CD4-positive, CD25-positive, alpha-beta regulatory T cell (primary cell): ENCODE measurements at regions not wholly inside any gene's neighbourhood (a gene's known extent, or its start where the extent isn't known, plus 50 kb on each side); places are given as distances from the start of the nearest gene placed in this dataset.
"Not testable (repeated sequence)": the region's sequence is repeated elsewhere in the genome, so short reads cannot be mapped to it uniquely, and the experiment has no call there.

ENCODE experiments used
- ATAC-seq, 2 donors: fragments of 150-1000 bp; cut with Tn5 transposase; one replicate each; pipeline ENCODE4 v1.10.0; 2021; ENCODE audit warnings: low read depth in 2 of 2, moderate number of reproducible peaks in 2 of 2, moderate library complexity in 1 of 2
- DNase-seq, 3 donors: peaks; one replicate each; pipeline versions ENCODE4 v3.0.0 to v3.0.0-alpha.2; 2012 to 2022; ENCODE audit warnings: mixed read lengths in 1 of 3
- H3K27ac ChIP-seq: one replicate; pipeline ENCODE4 v1.7.0; 2013; ENCODE audit warnings: mild to moderate bottlenecking, low read length; ENCODE audit not compliant: insufficient read depth, poor library complexity, severe bottlenecking
- H3K27me3 ChIP-seq: one replicate; pipeline ENCODE4 v1.7.0; 2013; ENCODE audit warnings: low read length; ENCODE audit not compliant: control insufficient read depth, insufficient read depth
- H3K36me3 ChIP-seq: one replicate; pipeline ENCODE4 v1.7.0; 2013; ENCODE audit warnings: mild to moderate bottlenecking, low read length, moderate library complexity; ENCODE audit not compliant: control insufficient read depth, insufficient read depth
- H3K4me1 ChIP-seq: 2 replicates; pipeline ENCODE4 v1.7.0; 2013; ENCODE audit warnings: mild to moderate bottlenecking, low read length; ENCODE audit not compliant: insufficient read depth, control insufficient read depth, poor library complexity, severe bottlenecking
- H3K4me3 ChIP-seq: one replicate; pipeline ENCODE4 v1.7.0; 2013; ENCODE audit warnings: low read depth, mild to moderate bottlenecking, low read length, moderate library complexity
- H3K9me3 ChIP-seq, 2 experiments: 1 replicate in 1 of 2; 2 replicates in 1 of 2; pipeline ENCODE4 v1.7.0; 2013; ENCODE audit warnings: low read length in 2 of 2, mild to moderate bottlenecking in 1 of 2, moderate library complexity in 1 of 2; ENCODE audit not compliant: control insufficient read depth in 2 of 2
- H3K27ac Mint-ChIP-seq, 3 donors: one replicate each; pipeline ENCODE4 v1.8.0; 2020 to 2022; ENCODE audit warnings: mild to moderate bottlenecking in 3 of 3, mixed read lengths in 3 of 3, moderate library complexity in 2 of 3
- H3K27me3 Mint-ChIP-seq: one replicate; pipeline ENCODE4 v1.8.0; 2022; ENCODE audit warnings: mild to moderate bottlenecking, mixed read lengths
- H3K36me3 Mint-ChIP-seq: one replicate; pipeline ENCODE4 v1.8.0; 2020; ENCODE audit warnings: mixed read lengths
- H3K4me1 Mint-ChIP-seq, 4 donors: one replicate each; pipeline ENCODE4 v1.8.0; 2020 to 2022; ENCODE audit warnings: mixed read lengths in 4 of 4, mild to moderate bottlenecking in 1 of 4
- H3K4me3 Mint-ChIP-seq, 4 donors: one replicate each; pipeline ENCODE4 v1.8.0; 2020 to 2022; ENCODE audit warnings: mild to moderate bottlenecking in 4 of 4, mixed read lengths in 4 of 4, moderate library complexity in 3 of 4
- H3K9me3 Mint-ChIP-seq, 7 donors: one replicate each; pipeline ENCODE4 v1.8.0; 2020 to 2022; ENCODE audit warnings: mixed read lengths in 7 of 7, mild to moderate bottlenecking in 3 of 7, moderate library complexity in 2 of 7

DNA sequence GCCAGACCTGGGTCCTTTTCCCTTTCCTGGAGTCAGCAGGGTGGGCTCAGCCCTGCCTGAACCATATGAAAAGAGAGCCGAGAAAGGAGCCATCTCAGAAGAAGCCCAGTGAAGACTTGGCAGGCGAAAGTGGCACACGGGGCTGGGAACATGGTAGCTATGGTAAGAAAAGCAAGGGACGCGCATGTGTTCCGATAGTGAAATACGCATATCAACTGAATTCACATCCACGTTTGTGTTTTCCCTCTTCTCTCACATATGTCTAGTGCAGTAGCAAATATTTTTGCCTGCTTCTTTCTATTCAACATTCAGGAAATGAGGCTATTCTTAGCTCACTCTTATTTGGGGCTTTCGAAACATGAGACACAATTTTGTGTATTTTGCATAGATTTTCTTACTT is 54.1 kb upstream of the PEG3 start:
- Histone ChIP-seq H3K9me3 (peaks cover 12 to 59% of the 10 kb centered on the region in 2 experiments), H3K4me3 (no peak overlapping the region), H3K4me1 (no peaks in the 10 kb centered on the region), H3K36me3 (no peaks in the 10 kb centered on the region), H3K27ac (no peak overlapping the region), H3K27me3 (no peaks in the 10 kb centered on the region)
- Mint-ChIP-seq H3K4me1 (no peaks in the 10 kb centered on the region), H3K4me3 (no peak overlapping the region), H3K27me3 (peaks cover 5% of the 10 kb centered on the region), H3K27ac (no peak overlapping the region), H3K36me3 (peaks cover 8% of the 10 kb centered on the region), H3K9me3 (peaks cover 0 to 39% (median 21%) of the 10 kb centered on the region in 7 donors)
- ATAC-seq (no peak), DNase-seq (no peak)

DNA sequence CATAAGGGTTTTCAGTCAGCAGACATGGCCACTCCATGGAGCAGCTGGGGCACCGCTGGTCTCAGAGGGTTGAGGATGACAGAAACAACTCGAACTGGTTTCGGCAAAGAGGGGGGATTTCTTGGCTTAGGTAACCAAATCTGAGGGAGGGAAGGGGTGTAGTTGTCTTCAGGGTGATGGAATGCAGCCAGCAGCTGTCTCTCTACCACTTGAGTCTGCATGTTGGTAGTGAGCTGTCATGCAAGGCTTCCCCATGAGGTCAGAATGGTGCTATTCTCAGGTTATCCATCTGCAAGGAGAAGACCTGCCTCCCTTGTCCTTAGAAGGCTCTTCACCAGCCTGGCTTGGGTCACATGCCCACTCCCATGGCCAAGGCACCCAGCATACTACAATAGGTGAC is 55.6 kb upstream of the PEG3 start:
- Mint-ChIP-seq H3K4me1 (no peaks in the 10 kb centered on the region), H3K9me3 (peaks cover 0 to 34% (median 18%) of the 10 kb centered on the region in 7 donors), H3K4me3 (no peak overlapping the region), H3K36me3 (peaks cover 4% of the 10 kb centered on the region), H3K27ac (no peak overlapping the region), H3K27me3 (peaks cover 5% of the 10 kb centered on the region)
- Histone ChIP-seq H3K27ac (no peak overlapping the region), H3K9me3 (peaks cover 12 to 67% of the 10 kb centered on the region in 2 experiments), H3K27me3 (no peaks in the 10 kb centered on the region), H3K4me1 (no peaks in the 10 kb centered on the region), H3K4me3 (no peak overlapping the region), H3K36me3 (no peaks in the 10 kb centered on the region)
- no peak for DNase-seq
- no peak for ATAC-seq

DNA sequence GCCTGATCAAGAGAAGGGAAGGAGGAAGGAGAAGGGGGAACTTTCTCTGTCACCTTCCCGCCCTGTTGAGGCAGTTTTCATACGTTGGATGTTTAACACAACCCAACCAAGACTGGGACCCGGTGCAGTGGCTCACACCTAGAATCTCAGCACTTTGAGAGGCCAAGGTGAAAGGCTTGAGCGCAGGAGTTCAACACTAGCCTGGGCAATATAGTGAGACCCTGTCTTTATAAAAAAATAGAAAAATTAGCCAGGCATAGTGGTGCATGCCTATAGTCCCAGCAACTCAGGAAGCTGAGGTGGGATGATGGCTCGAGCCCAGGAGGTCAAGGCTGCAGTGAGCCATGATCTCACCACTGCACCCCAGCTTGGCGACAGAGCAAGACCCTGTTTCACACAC is 59.4 kb upstream of the PEG3 start:
- H3K4me1 Mint-ChIP-seq = no peaks in the 10 kb centered on the region
- H3K27ac ChIP-seq = no peak overlapping the region
- ATAC-seq (no peak), DNase-seq (no peak)
- no peaks in the 10 kb centered on the region for H3K36me3 ChIP-seq
- no peak overlapping the region for H3K27ac Mint-ChIP-seq
- H3K36me3 Mint-ChIP-seq = peaks cover 4% of the 10 kb centered on the region
- H3K4me3 ChIP-seq = no peak overlapping the region
- H3K27me3 Mint-ChIP-seq = peaks cover 5% of the 10 kb centered on the region
- H3K9me3 Mint-ChIP-seq = peaks cover 0 to 36% (median 15%) of the 10 kb centered on the region in 7 donors
- peaks cover 6 to 47% of the 10 kb centered on the region in 2 experiments for H3K9me3 ChIP-seq
- H3K4me3 Mint-ChIP-seq = no peak overlapping the region
- no peaks in the 10 kb centered on the region for H3K4me1 ChIP-seq
- no peaks in the 10 kb centered on the region for H3K27me3 ChIP-seq

DNA sequence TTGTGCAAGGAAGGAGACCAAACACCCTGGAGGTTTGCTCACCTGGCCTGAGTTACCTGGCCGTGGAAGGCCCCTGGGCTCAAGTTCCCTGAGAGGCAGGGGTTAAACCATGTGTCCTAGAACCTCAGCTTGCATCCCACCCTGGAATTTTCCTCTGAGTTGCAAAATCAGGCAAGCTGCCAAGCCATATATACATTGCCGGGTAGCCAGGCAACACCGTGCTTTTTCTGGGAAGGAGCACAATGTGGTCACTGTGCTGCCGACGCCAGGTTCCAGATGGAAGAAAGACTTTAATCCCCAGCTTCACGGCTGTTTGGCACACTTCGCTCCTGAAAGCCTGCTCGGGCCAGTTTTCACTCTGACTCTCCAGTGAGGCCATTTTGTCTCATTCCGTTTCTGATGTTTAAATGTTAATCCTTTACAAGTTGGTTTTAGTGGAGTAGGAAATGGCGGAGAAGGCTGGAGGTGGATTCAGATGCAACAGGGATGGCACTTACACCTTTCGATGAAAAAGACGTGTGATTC is 60.1 kb upstream of the PEG3 start:
- peaks cover 4% of the 10 kb centered on the region for H3K36me3 Mint-ChIP-seq
- no peak overlapping the region for H3K27ac Mint-ChIP-seq
- Histone ChIP-seq H3K27ac (no peak overlapping the region), H3K36me3 (no peaks in the 10 kb centered on the region), H3K9me3 (peaks cover 6 to 44% of the 10 kb centered on the region in 2 experiments), H3K4me1 (no peaks in the 10 kb centered on the region), H3K4me3 (no peak overlapping the region), H3K27me3 (no peaks in the 10 kb centered on the region)
- H3K9me3 Mint-ChIP-seq = peaks cover 0 to 43% (median 15%) of the 10 kb centered on the region in 7 donors
- H3K27me3 Mint-ChIP-seq = peaks cover 5% of the 10 kb centered on the region
- ATAC-seq (no peak), DNase-seq (no peak)
- H3K4me3 Mint-ChIP-seq = no peak overlapping the region
- H3K4me1 Mint-ChIP-seq = no peaks in the 10 kb centered on the region

DNA sequence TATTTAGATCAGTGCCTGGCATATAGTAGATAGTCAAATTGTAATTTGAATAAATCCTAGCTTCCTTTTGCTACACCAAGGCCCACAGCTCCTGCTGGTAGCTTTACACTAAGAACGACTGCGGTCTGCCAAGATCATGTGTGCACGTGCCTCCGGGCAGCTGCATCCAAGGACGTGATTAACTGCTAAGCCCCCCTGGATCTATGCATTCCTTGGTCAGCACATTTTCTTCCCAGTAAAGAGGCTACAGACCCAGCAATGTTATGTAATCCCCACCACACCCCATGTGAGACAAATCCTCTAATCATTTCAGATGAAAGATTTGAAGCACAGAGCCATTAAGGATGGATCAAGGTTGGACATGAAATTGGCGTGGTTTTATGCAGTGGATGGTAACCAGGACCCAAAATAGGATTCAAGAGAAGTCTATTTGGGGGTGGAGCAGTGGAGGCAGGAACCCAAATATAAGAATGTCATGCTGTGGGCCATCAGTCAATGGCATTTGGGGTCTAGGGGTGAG is 65.2 kb upstream of the PEG3 start:
- H3K4me3 ChIP-seq = no peak overlapping the region
- no peak overlapping the region for H3K27ac Mint-ChIP-seq
- no peaks in the 10 kb centered on the region for H3K27me3 Mint-ChIP-seq
- H3K9me3 ChIP-seq = peaks cover 19 to 36% of the 10 kb centered on the region in 2 experiments
- H3K4me1 ChIP-seq = no peaks in the 10 kb centered on the region
- H3K4me3 Mint-ChIP-seq = no peak overlapping the region
- peaks cover 0 to 50% (median 21%) of the 10 kb centered on the region in 7 donors for H3K9me3 Mint-ChIP-seq
- no peaks in the 10 kb centered on the region for H3K36me3 ChIP-seq
- H3K27ac ChIP-seq = no peak overlapping the region
- no peaks in the 10 kb centered on the region for H3K27me3 ChIP-seq
- DNase-seq = no peak
- H3K36me3 Mint-ChIP-seq = no peaks in the 10 kb centered on the region
- H3K4me1 Mint-ChIP-seq = no peaks in the 10 kb centered on the region
- no peak for ATAC-seq

DNA sequence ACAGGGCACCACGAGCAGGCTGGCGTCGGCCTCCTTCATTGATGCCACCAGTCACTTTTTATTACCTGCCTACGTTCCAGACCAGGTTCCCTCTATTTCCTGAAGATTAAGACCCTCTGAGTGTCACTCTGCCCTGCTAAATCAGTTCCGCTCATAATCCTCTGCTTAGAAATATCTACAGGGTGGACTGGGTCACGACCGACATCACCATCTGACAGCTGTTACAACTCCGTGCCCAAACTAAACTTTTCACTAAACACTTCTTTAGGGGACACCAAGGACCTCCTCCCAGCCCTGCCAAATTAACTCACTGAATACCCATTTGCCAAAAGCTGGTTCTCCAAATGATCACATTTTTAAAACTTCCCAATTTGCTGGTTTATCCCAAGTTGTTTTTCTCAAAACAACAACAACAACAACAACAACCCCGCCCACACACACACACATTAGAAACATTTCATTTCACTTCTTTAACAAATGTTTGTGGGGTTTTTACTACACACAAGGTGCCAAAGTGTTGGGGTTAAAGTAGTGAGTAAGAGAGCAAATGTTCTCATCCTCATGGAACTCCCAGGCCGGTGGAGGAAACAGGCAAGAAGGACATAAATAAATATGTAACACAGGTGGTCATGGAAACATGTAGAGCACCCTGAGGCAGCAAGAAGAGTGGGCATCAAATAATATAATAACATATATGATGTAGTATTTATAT is 72.0 kb upstream of the PEG3 start:
- Mint-ChIP-seq H3K27ac (no peak overlapping the region), H3K4me1 (no peaks in the 10 kb centered on the region), H3K9me3 (peaks cover 0 to 31% (median 13%) of the 10 kb centered on the region in 7 donors), H3K36me3 (no peaks in the 10 kb centered on the region), H3K27me3 (no peaks in the 10 kb centered on the region), H3K4me3 (no peak overlapping the region)
- no peak overlapping the region for H3K27ac ChIP-seq
- ATAC-seq (no peak), DNase-seq (no peak)
- H3K9me3 ChIP-seq = peaks cover 16 to 25% of the 10 kb centered on the region in 2 experiments
- H3K27me3 ChIP-seq = no peaks in the 10 kb centered on the region
- no peaks in the 10 kb centered on the region for H3K4me1 ChIP-seq
- H3K36me3 ChIP-seq = no peaks in the 10 kb centered on the region
- H3K4me3 ChIP-seq = no peak overlapping the region

DNA sequence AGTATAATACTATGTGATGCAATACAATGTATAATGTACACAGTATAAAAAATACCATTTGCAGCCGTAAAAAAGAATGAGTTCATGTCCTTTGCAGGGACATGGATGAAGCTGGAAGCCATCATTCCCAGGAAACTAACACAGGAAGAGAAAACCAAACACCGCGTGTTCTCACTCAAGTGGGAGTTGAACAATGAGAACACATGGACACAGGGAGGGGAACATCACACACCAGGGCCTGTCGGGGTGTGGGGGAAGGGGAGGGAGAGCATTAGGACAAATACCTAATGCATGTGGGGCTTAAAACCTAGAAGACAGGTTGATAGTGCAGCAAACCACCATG is 72.6 kb upstream of the PEG3 start:
- not testable (repeated sequence) for H3K27me3 ChIP-seq, H3K4me3 Mint-ChIP-seq, ATAC-seq, H3K27me3 Mint-ChIP-seq, H3K4me1 ChIP-seq, H3K36me3 Mint-ChIP-seq, H3K4me1 Mint-ChIP-seq, DNase-seq, H3K4me3 ChIP-seq, H3K27ac Mint-ChIP-seq, H3K27ac ChIP-seq, H3K36me3 ChIP-seq
- H3K9me3 ChIP-seq = peaks cover 13 to 19% of the 10 kb centered on the region in 2 experiments
- H3K9me3 Mint-ChIP-seq = peaks cover 0 to 26% (median 13%) of the 10 kb centered on the region in 7 donors

DNA sequence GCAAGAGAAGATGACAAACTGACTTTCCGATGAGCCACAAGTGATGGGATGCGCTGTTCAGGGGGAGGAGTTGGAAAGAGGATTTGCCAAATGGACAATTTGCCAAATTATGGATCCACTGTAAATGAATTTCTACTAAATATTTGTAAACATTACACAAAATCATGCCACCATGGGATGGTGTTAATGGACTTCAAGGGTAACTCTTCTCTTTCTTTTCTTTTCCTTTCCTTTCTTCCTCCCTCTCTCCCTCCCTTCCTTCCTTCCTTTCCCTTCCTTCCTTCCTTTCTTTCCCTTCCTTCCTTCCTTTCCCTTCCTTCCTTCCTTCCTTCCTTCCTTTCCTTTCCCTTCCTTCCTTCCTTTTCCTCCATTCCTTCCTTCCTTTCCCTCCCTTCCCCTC is 76.0 kb upstream of the PEG3 start:
- no peaks in the 10 kb centered on the region for H3K4me1 ChIP-seq
- Mint-ChIP-seq H3K36me3 (no peaks in the 10 kb centered on the region), H3K4me3 (no peak overlapping the region), H3K9me3 (peaks cover 3 to 36% (median 14%) of the 10 kb centered on the region in 7 donors), H3K27me3 (no peaks in the 10 kb centered on the region), H3K27ac (no peak overlapping the region), H3K4me1 (no peaks in the 10 kb centered on the region)
- peaks cover 4 to 28% of the 10 kb centered on the region in 2 experiments for H3K9me3 ChIP-seq
- H3K4me3 ChIP-seq = no peak overlapping the region
- DNase-seq (no peak), ATAC-seq (no peak)
- no peaks in the 10 kb centered on the region for H3K36me3 ChIP-seq
- no peak overlapping the region for H3K27ac ChIP-seq
- H3K27me3 ChIP-seq = no peaks in the 10 kb centered on the region
